Prostate gland (tissue), 2 donors: ENCODE measurements at regions not wholly inside any gene's neighbourhood (a gene's known extent, or its start where the extent isn't known, plus 50 kb on each side); places are given as distances from the start of the nearest gene placed in this dataset.

Experiments used
- POLR2A ChIP-seq: fragments of 450-650 bp; IDR thresholded peaks from one replicate; pipeline ENCODE4 v1.6.1; 2016; ENCODE audit warnings: antibody characterized with exemption, mild to moderate bottlenecking
- POLR2AphosphoS5 ChIP-seq: sonication (generic); formaldehyde crosslinking; IDR thresholded peaks from one replicate; pipeline ENCODE4 v1.6.1; 2017; ENCODE audit warnings: antibody characterized with exemption
- TF ChIP-seq, protein P1 (sequence below), 4 experiments: fragments of 200-600 bp in 2 of 4; fragments of 450-650 bp in 2 of 4; sonication (generic) in 2 of 4; IDR thresholded peaks; 1 replicate in 3 of 4; 2 replicates in 1 of 4; pipeline ENCODE4 v1.5.1; 2016 to 2019; ENCODE audit warnings: antibody characterized with exemption in 4 of 4, mild to moderate bottlenecking in 2 of 4, moderate library complexity in 2 of 4

GRCh38 chr16:76696876-76697275 lies 419.7 kb downstream of the CNTNAP4 start:
- TF ChIP-seq, protein P1, sequence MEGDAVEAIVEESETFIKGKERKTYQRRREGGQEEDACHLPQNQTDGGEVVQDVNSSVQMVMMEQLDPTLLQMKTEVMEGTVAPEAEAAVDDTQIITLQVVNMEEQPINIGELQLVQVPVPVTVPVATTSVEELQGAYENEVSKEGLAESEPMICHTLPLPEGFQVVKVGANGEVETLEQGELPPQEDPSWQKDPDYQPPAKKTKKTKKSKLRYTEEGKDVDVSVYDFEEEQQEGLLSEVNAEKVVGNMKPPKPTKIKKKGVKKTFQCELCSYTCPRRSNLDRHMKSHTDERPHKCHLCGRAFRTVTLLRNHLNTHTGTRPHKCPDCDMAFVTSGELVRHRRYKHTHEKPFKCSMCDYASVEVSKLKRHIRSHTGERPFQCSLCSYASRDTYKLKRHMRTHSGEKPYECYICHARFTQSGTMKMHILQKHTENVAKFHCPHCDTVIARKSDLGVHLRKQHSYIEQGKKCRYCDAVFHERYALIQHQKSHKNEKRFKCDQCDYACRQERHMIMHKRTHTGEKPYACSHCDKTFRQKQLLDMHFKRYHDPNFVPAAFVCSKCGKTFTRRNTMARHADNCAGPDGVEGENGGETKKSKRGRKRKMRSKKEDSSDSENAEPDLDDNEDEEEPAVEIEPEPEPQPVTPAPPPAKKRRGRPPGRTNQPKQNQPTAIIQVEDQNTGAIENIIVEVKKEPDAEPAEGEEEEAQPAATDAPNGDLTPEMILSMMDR (IDR thresholded peaks at IDR 0.05), result no peak
- TF ChIP-seq POLR2A (no peak), POLR2AphosphoS5 (no peak)
